Peyer's patch (tissue), 4 donors: ENCODE measurements at regions not wholly inside any gene's neighbourhood (a gene's known extent, or its start where the extent isn't known, plus 50 kb on each side); places are given as distances from the start of the nearest gene placed in this dataset.

Source experiments
- CTCF ChIP-seq, 6 experiments: fragments of 450-650 bp in 4 of 6; fragments of 200-600 bp in 2 of 6; sonication (generic) in 1 of 6; IDR thresholded peaks; one replicate each; pipeline ENCODE4 v1.5.1; 2017 to 2019; ENCODE audit warnings: antibody characterized with exemption in 6 of 6, mild to moderate bottlenecking in 3 of 6, moderate library complexity in 1 of 6
- POLR2A ChIP-seq, 2 donors: fragments of 450-650 bp; IDR thresholded peaks; one replicate each; pipeline ENCODE4 v1.5.1; 2017; ENCODE audit warnings: antibody characterized with exemption in 2 of 2, mild to moderate bottlenecking in 2 of 2, moderate library complexity in 2 of 2

GRCh38 chr21:20459838-20460237 is 538.4 kb upstream of the NCAM2 start:
- TF ChIP-seq CTCF (IDR thresholded peaks at IDR 0.05), result no peak
- no peak for TF ChIP-seq POLR2A (IDR thresholded peaks at IDR 0.05)
